T-helper 17 cell (primary cell): ENCODE measurements at regions not wholly inside any gene's neighbourhood (a gene's known extent, or its start where the extent isn't known, plus 50 kb on each side); places are given as distances from the start of the nearest gene placed in this dataset.
A peak's percentile ranks its signal among the peaks of the same experiment; 100 is the strongest.

Source experiments
- ATAC-seq: fragments of 150-1000 bp; cut with Tn5 transposase; 2 replicates; pipeline ENCODE4 v1.10.0; 2021; ENCODE audit warnings: mild to moderate bottlenecking, moderate library complexity
- DNase-seq, 3 donors: peaks; one replicate each; pipeline versions ENCODE4 v3.0.0 to v3.0.0-alpha.2; 2020 to 2021
- H3K9me3 ChIP-seq: one replicate; pipeline ENCODE4 v1.7.0; 2013; ENCODE audit warnings: low read length, mild to moderate bottlenecking; ENCODE audit not compliant: control insufficient read depth, poor library complexity, severe bottlenecking
- H3K27ac Mint-ChIP-seq: one replicate; pipeline ENCODE4 v1.8.0; 2022; ENCODE audit warnings: mild to moderate bottlenecking, moderate library complexity, mixed read lengths
- H3K27me3 Mint-ChIP-seq: one replicate; pipeline ENCODE4 v1.8.0; 2022; ENCODE audit warnings: mixed read lengths
- H3K36me3 Mint-ChIP-seq: one replicate; pipeline ENCODE4 v1.8.0; 2022; ENCODE audit warnings: low read depth, mixed read lengths
- H3K4me1 Mint-ChIP-seq: one replicate; pipeline ENCODE4 v1.8.0; 2022; ENCODE audit warnings: mild to moderate bottlenecking, mixed read lengths
- H3K4me3 Mint-ChIP-seq: one replicate; pipeline ENCODE4 v1.8.0; 2022; ENCODE audit warnings: mild to moderate bottlenecking, moderate library complexity, mixed read lengths

GRCh38 chr2:241974851-241975592 lies 105.5 kb downstream of the RTP5 start:
- no peaks in the 10 kb centered on the region for H3K9me3 ChIP-seq
- Mint-ChIP-seq H3K36me3 (peaks cover 3% of the 10 kb centered on the region), H3K27ac (no peak overlapping the region), H3K4me1 (peaks cover 2% of the 10 kb centered on the region), H3K4me3 (no peak overlapping the region), H3K27me3 (no peaks in the 10 kb centered on the region)
- DNase-seq, result no peak
- ATAC-seq, result no peak

DNA sequence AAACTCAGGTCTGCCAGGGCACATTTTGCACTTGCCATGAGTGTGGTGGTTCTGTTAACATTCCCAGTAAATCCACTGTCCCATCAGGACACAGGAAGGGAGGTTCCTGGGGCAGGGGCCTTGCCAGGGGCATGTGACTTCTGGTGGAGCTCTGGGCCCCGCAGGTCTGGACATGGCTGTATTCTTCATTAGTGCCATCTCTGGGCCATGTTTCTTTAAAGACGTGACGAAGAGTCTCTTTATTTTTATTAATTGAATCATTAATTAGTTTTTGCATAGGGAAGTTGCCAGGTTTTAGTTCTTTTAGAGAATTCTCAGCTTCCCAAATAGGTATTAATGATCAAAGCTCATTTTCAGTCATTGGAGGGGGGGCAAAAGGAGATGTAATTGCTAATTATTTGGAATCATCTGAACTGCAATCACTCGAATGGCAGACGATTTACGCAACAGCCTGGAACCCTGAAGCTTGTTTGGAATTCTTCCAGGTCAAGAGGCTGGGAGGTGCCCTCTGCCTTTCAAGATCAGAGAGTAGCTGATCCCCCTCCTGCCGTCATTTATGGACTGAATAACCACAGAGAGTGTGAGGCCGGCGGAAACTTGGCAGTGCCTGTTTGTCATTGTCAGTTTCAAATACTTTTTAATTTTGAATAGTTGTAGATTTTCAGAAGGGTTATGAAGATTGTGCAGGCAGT lies 106.2 kb downstream of the RTP5 start:
- H3K4me3 Mint-ChIP-seq, result no peak overlapping the region
- DNase-seq, result no peak
- H3K27me3 Mint-ChIP-seq, result no peaks in the 10 kb centered on the region
- peaks cover 3% of the 10 kb centered on the region for H3K36me3 Mint-ChIP-seq
- H3K9me3 ChIP-seq, result no peaks in the 10 kb centered on the region
- no peak for ATAC-seq
- no peak overlapping the region for H3K27ac Mint-ChIP-seq
- H3K4me1 Mint-ChIP-seq, result peaks cover 2% of the 10 kb centered on the region

- no peak for ATAC-seq
- no peaks in the 10 kb centered on the region for H3K9me3 ChIP-seq
- Mint-ChIP-seq H3K36me3 (peaks cover 3% of the 10 kb centered on the region), H3K27me3 (no peaks in the 10 kb centered on the region), H3K4me3 (no peak overlapping the region), H3K4me1 (peaks cover 2% of the 10 kb centered on the region), H3K27ac (no peak overlapping the region)
- DNase-seq, result no peak
Measured at GRCh38 chr2:241976296-241976695, 106.8 kb downstream of the RTP5 start.

DNA sequence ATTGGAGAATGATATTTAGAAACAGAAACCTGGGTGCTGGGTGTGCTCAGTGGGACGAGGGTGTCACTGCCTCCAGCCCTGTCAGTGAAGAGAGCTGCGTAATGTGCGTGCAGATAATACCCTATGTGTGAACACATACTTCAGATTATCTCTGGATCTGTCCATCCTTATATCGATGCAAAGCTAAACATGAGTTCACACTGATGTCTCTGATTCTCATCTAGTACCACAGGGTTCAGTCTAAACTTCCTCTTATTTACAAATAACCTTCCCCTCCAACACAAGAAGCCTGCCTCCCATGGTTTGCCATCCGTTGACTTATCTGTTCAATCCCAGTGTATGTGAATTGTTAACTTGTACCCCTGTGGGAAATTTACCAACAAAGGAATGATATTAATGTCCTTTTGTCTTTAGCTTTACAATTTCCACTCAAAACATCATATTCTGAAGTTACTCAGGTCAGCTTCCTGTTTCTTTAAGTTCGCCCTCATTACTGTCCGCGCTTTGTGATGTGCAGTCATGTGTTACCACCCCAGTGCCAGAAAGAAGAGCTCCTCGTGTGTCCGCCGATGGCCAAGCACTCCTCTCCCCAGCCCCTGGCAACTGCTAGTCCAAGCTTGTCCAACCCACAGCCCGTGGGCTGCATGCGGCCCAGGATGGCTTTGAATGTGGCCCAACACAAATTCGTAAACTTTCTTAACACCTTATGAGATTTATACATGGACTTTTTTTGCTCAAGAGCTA lies 108.2 kb downstream of the RTP5 start:
- ATAC-seq (no peak), DNase-seq (no peak)
- Mint-ChIP-seq H3K4me3 (no peak overlapping the region), H3K4me1 (peaks cover 2% of the 10 kb centered on the region), H3K27me3 (no peaks in the 10 kb centered on the region), H3K27ac (no peak overlapping the region), H3K36me3 (peaks cover 3% of the 10 kb centered on the region)
- H3K9me3 ChIP-seq, result no peaks in the 10 kb centered on the region

- DNase-seq (no peak), ATAC-seq (no peak)
- no peaks in the 10 kb centered on the region for H3K27me3 Mint-ChIP-seq
- H3K36me3 Mint-ChIP-seq, result no peaks in the 10 kb centered on the region
- H3K27ac Mint-ChIP-seq, result no peak overlapping the region
- no peaks in the 10 kb centered on the region for H3K4me1 Mint-ChIP-seq
- no peaks in the 10 kb centered on the region for H3K9me3 ChIP-seq
- no peak overlapping the region for H3K4me3 Mint-ChIP-seq
Measured at GRCh38 chr2:241978670-241979069, 109.1 kb downstream of the RTP5 start.

DNA sequence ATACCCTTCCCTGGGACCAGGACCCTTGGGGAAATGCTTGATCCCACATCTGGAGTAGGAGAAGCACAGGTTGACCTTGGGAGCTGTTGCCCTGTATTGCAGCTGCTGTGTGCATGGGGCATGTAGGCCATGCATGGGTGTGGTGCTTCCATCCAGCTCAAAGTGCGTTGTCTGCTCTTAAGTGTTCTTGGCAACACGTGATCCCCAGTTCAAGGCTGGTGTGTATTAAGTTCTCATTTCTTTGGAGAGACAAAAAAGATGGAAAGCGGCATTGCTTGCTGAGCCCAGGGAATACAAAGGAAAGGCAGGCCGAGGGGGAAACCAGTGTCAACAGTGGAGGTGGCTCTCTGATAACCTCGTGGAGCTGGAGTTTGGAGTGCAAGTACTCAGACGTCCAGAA lies 110.7 kb downstream of the RTP5 start:
- no peak for DNase-seq
- Mint-ChIP-seq H3K27ac (no peak overlapping the region), H3K4me1 (peaks cover 3% of the 10 kb centered on the region), H3K36me3 (no peaks in the 10 kb centered on the region), H3K27me3 (no peaks in the 10 kb centered on the region), H3K4me3 (no peak overlapping the region)
- ATAC-seq, result no peak
- no peaks in the 10 kb centered on the region for H3K9me3 ChIP-seq

DNA sequence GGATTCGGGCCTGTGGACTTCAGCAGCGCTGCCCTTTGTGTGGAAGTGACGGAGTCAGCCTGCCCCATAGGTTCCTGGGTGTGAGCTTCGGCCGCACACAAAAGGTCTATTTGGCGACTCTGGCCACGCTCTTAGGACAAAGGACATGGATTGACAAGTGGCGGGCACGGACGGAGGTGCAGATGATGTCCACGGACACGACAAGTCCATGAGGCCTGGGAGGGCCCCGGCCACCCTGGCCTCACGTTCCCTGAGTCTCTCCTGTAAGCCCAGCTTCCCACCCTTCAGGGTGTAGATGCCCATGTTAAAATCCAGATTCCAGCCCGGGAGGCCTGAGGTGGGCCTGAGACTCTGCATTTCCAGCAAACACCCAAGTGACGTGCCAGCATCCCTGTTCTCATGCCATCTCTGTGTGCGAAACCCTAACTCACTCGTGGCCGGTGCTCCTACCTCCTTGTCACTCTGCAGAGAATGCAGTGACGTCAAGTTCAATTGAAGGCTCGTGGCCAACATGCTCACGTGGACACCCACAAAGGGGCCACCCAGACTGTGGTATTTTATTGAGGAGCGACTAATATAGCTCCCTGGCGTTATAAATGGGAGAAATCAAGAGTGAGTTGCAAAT lies 111.7 kb downstream of the RTP5 start:
- no peak for DNase-seq
- H3K4me1 Mint-ChIP-seq, result peaks cover 8% of the 10 kb centered on the region
- no peaks in the 10 kb centered on the region for H3K27me3 Mint-ChIP-seq

DNA sequence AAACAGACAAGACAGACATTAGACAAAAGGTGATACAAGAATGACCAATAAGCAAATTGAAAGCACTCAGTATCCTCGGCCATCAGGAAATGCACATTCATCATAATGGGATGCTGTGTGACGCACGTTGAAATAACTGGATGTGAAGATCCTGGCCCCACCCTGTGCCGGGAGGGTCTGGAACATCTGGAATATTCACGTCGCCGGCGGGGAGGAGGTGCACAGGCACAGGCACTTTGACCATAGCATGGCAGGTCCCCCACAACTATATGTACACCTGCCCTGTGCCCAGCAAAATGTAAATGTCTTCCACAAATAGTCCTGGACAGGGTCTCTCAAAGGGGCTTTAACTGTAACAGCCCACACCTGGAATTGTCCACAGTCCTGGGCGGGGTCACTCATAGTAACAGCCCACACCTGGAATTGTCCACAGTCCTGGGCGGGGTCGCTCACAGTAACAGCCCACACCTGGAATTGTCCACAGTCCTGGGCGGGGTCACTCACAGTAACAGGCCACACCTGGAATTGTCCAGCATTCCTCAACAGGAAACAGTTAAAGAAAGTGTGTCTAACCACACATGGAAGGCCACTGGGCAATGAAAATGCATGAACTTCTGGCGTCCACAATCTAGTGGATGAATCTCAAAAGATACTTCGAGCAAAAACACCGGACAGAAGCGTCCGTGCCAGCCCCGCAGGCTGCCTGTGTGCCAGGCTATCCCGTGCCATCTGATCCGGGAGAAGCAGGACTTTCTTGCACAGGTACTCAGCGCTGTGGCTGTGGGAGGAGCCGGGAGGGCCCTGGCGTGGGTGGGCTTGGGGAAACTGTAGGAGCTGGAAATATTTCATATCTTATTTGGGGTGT lies 113.4 kb downstream of the RTP5 start:
- DNase-seq, result no peak
- Mint-ChIP-seq H3K4me1 (peaks cover 8% of the 10 kb centered on the region), H3K4me3 (no peak overlapping the region), H3K36me3 (no peaks in the 10 kb centered on the region), H3K27ac (peak overlapping the region; percentile 95), H3K27me3 (no peaks in the 10 kb centered on the region)
- ATAC-seq, result no peak
- no peaks in the 10 kb centered on the region for H3K9me3 ChIP-seq

More for the DNA sequence above, 111.7 kb downstream of the RTP5 start:
- H3K9me3 ChIP-seq, result no peaks in the 10 kb centered on the region
- H3K4me3 Mint-ChIP-seq, result no peak overlapping the region
- no peaks in the 10 kb centered on the region for H3K36me3 Mint-ChIP-seq
- H3K27ac Mint-ChIP-seq, result no peak overlapping the region
- ATAC-seq, result no peak

GRCh38 chr2:241983571-241984270 lies 114.2 kb downstream of the RTP5 start:
- no peaks in the 10 kb centered on the region for H3K36me3 Mint-ChIP-seq
- no peaks in the 10 kb centered on the region for H3K27me3 Mint-ChIP-seq
- DNase-seq, result no peak
- H3K4me1 Mint-ChIP-seq, result peaks cover 8% of the 10 kb centered on the region
- peak overlapping the region; percentile 95 for H3K27ac Mint-ChIP-seq
- ATAC-seq, result no peak
- no peak overlapping the region for H3K4me3 Mint-ChIP-seq
- H3K9me3 ChIP-seq, result no peaks in the 10 kb centered on the region

DNA sequence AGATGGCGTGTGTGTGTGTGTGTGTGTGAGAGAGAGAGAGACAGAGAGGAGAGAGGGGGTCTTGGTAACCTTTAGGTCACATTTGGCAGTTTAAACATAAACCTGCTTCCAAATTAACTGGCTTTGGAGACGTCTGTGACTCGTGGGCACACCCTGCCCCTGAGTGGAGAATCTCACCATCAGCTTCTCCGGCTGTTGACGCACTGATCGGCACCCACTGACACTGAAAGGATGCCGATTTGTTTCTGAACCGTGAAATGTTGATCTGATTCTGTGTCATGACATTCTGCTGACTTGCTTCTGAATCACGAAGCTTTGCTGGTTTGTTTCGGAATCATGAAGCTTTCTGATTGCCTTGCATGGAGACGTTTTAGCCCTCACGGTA lies 114.7 kb downstream of the RTP5 start:
- H3K36me3 Mint-ChIP-seq, result no peaks in the 10 kb centered on the region
- H3K27ac Mint-ChIP-seq, result peak overlapping the region; percentile 95
- H3K4me1 Mint-ChIP-seq, result peaks cover 8% of the 10 kb centered on the region
- no peaks in the 10 kb centered on the region for H3K27me3 Mint-ChIP-seq
- ATAC-seq (no peak), DNase-seq (no peak)
- H3K9me3 ChIP-seq, result no peaks in the 10 kb centered on the region
- no peak overlapping the region for H3K4me3 Mint-ChIP-seq

DNA sequence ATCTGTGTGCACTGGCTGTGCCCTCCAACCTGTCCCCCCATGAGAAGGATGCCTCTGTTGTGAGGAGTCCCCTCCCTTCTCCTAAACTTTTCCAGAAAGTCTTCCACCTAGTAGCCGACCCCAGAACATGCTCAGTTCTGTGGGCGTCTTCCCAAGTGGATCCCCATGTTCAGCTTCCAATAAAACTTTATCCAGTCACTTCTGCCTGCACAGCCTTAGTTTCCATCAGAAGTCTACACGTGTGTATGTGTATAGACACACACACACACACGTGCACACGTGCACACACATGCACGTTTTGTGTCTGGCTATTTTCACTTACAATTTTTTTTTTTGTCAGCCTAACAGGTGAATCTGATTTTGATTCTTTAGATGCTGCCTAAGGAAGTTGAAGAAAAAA lies 115.1 kb downstream of the RTP5 start:
- Mint-ChIP-seq H3K4me1 (peaks cover 8% of the 10 kb centered on the region), H3K4me3 (no peak overlapping the region), H3K27me3 (no peaks in the 10 kb centered on the region), H3K27ac (peak overlapping the region; percentile 95), H3K36me3 (no peaks in the 10 kb centered on the region)
- DNase-seq, result no peak
- no peaks in the 10 kb centered on the region for H3K9me3 ChIP-seq
- no peak for ATAC-seq
